Activated CD4-positive, CD25-positive, alpha-beta regulatory T cell treated with anti-CD3 and anti-CD28 coated beads, Interleukin-2, amount 50 U/mL, for 72 hours (primary cell): ENCODE measurements at regions not wholly inside any gene's neighbourhood (a gene's known extent, or its start where the extent isn't known, plus 50 kb on each side); places are given as distances from the start of the nearest gene placed in this dataset.
"Not testable (repeated sequence)": the region's sequence is repeated elsewhere in the genome, so short reads cannot be mapped to it uniquely, and the experiment has no call there.

Experiments
- DNase-seq: peaks from one replicate; pipeline ENCODE4 v3.0.0; 2021

DNA sequence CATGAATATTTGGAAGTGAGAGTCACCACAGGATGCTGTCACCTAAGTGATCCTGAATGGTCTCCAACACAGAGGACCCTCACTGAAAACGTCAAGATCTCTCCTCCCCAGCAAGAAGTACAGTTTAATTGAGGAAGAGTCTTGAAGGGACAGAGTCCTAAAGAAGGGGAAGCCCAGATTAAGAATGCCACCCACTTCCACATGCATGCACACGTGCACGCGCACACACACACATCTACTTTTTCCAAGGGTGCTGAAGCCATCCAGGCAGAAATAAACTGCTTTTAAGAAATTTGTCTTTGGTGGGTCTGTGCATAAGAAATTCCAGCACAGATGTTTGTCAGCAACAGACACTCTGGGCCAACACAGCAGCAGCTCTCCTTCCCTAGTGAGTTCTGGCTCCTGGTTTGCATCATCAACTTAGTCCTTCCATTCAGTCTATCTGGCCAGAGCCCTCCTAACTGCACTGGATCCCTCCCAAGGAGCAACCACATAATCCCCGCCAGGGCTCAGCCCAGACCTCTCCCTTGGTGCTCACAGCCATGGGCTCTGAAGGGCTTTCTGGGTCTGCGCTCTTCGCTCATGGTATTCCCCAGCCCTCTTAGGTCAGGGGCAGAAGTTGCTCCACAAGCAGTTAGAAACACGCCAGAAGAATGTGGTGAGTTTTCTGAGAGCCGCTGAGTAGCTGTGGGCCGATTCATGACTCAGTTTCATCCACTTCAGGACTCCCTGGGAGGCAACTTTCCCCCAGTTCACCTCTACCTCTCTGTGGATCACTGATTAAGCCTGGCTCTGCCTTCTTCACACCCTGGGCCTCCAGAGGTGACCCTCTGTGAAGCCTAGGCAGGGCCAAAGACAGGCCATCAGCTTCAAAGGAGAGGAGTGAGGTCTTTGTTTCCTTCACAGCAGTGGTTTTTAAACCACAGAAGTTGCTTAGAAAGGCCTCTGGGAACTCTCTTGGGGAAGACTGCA, 132.6 kb upstream of the LIPC start:
- no peak for DNase-seq

DNA sequence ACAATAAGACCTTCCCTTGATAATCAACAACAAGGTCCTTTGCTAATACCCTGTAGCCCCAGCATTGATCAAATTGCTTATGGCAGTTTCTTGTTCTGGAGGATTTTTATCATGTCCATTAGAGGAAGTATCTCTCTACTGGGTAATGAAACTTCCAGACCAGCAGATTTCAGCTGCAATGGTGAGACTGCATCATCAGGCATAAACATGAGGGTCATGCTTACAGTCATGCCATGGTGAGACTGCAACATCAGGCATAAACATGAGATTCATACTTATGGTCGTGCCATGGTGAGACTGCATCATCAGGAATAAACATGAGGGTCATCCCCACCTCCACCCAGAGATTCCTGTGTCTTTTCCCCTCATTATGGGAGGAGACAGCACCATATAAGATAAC, 129.0 kb upstream of the LIPC start:
- DNase-seq: no peak

DNA sequence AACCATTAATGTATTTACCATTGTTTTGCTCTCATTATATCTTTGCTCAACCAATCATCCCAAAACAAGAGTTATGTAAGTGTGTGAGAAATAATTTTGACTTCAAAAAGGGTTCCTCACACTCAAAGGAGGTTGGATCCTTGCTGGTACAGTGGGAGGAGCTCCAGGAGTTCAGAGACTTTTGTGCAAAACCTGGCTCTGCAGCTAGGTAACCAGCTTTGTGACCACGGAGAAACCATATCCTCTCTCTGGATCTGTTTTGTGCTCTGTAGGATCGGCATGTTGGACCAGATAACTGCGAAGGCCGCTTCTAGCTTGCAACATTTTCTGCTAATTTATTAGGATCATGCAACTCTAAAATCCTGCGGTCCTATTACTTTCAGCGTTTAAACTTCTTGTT, 128.6 kb upstream of the LIPC start:
- no peak for DNase-seq

DNA sequence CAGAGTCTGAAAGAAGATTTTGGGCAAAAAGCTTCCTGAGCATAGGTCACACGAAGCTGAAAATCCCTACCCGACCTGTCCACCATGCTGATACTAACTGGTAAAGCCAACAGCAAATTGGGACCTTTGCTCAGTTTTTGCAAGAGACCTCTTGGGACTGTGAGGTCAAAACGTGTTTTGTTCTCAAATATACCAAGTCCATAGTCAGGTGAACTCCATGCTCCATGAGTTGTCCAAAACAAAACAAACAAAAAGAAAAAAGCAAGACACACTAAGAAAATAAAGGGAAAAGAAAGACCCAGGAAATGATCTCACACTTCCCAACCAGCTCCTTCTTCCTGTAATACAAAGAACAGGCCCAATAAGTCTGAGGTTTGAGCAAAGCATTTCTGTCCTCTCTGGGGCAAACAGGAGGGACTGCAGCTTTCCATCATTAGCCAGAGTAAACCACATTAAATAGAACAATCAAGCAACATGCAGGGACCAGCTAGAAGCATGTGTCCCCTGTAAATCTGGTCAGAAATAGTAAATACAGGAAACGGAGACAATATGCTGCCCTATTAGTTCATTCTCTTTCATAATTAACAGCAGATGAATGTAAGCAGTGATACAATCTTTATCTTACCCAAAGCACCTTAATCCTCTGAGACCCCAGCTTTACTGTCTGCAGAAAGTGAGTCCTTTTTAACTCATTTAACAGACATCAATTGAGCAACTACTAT, 125.0 kb upstream of the LIPC start:
- no peak for DNase-seq

DNA sequence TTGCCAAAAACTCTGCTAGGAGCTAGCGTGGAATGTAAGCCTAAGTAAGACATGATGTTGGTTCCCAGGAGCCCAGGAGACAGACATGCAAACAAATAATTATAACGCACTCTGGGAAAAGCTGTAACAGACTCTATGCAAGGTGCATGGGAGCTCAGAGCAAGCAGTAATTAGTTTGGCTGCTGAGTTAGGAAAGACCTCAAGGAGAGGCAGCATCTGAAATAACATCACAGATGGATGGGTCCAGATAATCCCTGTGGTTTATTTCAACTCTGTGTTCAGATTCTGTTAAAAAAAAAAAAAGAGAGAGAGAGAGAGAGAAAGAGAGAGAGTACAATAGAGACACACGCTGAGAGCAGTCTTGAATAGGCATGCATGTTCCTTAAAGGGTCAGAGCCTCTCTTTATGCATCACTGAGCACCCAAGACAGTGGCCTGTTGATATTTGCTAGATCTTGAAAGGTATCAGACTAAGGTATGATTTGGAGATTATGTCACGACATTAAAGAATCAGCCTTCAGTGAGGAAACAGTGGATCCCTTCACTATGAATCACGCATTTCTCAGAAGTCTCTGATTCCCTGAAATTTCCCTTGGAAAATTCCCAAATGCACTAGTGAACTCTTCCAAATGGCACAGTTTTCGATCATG, 124.4 kb upstream of the LIPC start:
- DNase-seq: no peak

DNA sequence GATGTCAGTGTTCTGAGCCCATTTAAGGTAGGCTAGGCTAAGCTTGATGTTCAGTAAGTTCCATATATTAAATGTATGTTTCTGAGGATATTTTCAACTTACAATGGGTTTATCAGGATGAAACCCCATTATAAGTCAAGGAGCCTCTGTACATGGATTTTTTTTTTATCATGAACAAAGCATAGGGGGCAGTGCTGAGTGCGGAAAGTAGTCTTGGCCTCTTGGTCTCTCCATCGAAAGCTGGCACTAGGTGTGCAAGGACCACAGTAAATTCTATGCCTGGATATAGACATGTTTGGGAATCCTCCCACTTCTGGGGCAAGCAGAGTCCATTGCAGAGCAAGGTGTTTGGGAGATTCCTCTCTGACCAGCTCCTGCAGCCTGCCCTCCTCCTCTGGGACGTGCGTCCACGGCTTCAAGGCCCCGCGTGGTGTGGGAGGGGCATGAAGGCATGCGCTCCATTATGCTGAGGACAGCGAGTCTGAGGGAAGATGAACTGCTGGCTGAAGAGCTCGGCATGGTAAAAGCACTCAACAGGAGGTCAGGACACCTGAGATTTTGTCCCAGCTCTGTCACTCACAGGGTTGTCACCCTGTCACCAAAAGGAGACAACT, 122.9 kb upstream of the LIPC start:
- DNase-seq: no peak

DNA sequence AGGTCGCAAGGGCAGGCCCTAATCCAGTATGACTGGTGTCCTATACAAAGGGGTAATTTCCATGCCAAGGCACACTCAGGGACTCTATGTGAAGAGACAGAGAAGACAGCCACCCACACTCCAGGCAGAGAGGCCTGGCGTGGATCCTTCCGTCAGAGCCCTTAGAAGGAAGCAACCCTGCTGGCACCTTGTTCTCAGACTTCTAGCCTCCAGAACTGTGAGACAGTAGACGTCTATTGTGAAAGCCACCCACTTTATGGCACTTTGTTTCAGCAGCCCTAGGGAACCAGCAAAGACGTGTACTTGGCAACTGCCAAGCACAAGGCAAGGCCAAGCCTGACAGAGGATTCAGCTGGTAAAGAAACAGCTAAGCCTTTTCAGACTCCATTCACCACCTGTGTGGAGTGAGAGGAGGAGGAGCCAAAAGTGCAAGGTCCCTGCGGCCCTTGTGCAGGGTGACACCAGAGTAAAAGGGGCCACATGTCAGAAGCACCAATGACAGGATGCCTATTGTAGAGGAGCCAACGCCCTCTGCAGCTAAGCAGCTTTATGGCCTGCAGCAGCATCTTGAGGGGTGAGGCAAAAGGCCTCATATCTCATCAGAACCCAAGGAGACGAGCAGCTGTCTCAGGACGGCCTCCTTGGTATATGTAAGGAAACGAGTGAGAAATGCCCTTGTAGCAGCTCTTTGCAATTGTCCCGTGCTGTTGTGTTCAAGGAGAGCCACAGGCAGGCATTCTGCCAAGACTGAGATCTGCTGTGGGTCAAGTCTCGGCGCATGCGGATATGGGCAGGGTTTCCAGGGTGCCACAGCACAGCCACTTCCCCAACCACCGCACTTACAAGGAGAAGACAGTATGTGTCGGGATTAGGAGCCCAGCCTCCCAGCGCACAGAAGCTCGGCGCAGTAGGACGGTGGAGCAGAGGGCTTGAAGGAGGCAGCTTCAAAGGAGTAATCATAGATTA, 121.5 kb upstream of the LIPC start:
- no peak for DNase-seq

DNA sequence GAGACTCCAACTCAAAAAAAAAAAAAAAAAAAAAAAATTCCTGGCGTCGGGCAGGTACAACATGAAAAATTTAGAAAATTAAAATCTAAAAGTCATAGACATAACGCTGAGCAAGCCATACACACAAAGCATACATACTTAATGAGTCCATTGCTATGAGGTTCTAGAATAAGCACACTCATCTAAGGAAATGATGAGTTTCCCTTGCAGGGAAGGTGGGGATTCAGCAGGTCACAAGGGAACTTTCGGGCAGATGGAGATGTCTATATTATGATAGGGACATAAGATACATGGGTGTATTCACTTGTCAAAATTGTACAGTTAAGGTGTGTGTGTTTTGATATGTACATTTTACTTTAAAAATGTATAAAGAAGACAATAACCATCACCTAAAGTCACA, 120.2 kb upstream of the LIPC start:
- DNase-seq: no peak

DNA sequence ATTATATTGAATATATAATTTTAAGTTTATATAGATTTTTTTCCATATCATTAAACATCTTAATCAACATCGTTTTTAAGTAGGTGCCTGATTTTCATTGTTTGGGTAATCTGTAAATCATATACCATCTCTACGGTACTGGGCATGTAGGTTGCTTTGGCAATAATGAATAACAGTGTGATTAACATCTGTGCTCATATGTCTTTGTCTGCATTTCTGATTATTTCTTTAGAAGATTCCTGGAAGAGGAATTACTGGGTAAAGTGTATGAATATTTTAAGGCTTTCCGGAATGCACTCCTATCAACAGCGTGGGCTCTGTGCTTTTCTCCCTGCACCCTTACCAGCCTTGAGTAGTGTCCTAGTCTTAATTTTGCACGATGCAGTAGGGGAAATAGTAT, 119.8 kb upstream of the LIPC start:
- DNase-seq: no peak

DNA sequence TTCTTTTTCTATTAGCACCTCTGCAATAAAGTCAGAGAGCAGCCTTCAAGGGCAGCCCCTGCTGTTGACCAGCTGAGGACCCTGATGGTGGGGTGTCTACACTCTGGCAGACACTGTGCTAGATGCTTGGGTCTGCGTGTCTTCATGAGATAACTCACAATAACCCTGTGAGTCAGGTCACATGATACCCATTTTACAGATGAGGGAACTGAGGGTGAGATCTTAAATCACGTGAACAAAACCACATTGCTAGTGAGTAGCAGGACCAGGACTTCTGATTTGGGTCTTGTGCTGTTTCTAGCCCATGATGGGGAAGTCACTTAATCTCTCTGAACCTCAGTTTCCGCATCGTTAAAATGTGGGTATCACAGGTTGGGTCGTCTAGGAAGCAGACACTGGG, 118.5 kb upstream of the LIPC start:
- DNase-seq: no peak

DNA sequence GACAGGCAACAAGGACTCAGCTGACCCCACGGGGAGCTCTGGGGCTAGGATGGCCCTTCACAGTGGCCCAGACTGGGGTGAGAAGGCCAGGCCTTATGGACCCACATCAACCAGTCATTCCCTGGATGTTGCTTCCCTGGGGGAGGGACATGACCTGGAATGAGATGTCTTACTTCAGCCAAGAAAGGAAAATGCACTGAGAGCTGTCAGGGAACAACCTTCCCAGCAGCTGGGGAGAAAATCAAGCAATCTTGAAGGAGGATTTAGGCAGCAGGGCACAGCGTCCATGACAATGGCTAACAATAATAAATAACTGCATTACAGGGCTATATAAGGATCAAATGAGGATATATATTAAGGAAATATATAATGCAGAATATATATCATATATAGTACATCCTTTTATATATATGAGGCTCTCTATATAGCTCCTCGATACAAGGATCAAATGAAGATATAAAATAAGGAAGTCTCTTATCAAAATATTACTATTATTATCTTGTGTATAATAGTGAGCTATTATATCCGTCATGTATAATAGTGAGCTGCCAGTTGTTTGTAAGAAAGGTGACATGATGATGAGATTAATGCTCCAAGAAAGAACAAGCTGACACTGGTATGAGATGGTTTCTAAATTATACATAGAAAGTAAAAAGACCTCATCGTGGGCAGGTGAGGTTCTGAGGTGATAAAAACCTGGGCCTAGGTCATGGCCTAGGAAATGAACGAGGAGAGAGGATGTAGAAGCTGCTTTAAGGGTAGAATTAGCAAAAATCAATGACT, 117.8 kb upstream of the LIPC start:
- no peak for DNase-seq

DNA sequence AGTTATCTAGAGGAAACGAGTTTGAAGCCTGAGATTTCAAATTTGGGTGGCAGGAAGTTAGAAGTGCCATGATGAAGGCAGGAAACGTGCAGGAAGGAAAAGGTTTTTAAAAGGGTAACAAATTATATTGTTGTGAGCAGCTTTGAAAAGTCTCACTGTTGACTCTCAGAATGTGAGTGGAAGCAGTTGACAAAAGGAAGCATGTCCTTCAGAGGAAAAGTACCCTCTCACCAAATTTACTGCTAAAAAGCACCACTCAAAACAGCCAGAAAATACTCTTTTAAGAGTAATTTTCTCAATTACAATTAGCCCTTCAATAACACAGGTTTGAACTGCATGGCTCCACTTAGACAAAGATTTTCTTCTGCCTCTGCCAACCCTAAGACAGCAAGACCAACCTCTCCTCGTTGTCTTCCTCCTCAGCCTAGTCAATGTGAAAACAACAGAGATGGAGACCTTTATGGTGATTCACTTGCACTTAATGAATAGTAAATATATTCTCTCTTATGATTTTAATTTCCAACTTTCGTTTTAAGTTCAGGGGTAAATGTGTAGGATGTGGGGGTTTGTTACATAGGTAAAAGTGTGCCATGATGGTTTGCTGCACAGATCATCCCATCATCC, 117.1 kb upstream of the LIPC start:
- DNase-seq: no peak

DNA sequence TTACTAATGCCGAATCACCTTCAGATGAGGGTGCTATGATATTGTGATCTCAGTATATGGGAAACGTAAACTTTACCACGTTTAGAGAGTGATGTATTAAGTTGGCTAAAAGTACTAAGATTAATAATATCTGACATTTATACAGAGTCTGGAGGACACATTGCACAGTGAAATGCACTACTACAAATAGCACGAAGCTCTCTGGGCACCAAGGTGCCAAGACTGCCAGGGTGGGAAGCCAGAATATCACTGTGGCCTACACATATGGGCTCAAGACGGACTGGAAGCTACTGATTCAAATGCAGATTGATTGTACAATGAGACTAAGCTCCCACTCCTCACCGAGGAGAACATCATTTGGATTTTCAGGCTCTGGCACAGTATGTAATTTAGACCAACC, 113.3 kb upstream of the LIPC start:
- no peak for DNase-seq

DNA sequence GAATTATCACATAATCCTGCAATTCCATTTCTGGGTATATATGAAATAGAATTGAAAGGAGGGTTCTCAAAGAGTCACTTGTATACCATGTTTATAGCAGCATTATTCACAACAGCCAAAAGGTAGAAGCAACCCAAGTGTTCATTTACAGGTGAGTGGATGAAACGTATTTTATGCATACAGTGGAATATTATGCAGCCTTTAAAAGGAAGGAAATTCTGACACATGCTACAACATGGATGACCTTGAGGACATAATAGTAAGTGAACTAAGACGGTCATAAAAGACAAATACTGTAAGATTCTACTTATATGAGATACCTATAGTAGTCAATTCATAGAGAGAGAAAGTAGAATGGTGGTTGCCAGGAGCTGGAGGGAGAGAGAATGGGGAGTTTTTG, 110.8 kb upstream of the LIPC start:
- DNase-seq: no peak

DNA sequence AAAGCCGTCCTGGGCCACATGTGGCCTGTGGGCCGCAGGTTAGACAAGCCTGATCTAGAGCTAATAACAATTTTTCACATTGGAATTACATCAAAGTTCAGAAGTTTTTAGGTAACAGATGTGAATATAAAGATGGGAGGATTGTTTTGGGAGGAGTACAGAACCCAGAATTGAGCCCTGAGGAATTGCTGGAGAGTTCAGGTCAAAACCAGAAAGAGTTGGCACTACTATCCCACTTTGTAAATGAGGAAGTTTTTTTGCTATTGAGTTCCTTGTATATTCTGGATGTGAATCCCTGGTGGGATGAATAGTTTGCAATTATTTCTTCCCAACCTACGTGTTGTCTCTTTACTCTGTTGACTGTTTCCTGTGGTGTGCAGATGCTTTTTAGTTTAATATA, 109.5 kb upstream of the LIPC start:
- DNase-seq: no peak

DNA sequence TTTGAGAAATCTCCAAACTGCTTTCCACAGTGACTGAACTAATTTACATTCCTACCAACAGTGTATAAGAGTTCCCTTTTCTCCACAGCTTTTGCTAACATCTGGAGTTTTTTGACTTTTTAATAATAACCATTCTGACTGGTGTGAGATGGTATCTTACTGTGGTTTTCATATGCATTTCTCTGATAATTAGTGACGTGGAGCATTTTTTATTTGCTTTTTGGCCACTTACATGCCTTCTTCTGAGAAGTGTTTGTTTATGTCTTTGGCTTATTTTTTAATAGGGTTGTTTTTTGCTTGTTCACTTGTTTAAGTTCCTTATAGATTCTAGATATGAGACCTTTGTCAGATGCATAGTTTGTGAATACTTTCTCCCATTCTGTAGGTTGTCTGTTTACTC, 108.5 kb upstream of the LIPC start:
- not testable (repeated sequence) for DNase-seq

DNA sequence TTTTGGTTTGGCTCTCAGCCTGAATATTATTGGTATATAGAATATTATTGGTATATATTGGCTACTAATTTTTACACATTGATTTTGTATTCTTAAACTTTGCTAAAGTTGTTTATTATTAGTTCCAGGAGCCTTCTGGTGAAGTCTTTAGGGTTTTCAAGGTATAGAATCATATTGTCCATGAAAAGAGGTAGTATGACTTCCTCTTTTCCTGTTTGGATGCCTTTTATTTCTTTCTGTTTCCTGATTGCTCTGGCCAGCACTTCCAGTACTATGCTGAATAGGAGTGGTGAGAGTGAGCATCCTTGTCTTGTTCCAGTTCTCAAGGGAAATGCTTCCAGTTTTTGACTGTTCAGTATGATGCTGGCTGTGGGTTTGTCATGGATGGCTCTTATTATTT, 107.3 kb upstream of the LIPC start:
- no peak for DNase-seq

DNA sequence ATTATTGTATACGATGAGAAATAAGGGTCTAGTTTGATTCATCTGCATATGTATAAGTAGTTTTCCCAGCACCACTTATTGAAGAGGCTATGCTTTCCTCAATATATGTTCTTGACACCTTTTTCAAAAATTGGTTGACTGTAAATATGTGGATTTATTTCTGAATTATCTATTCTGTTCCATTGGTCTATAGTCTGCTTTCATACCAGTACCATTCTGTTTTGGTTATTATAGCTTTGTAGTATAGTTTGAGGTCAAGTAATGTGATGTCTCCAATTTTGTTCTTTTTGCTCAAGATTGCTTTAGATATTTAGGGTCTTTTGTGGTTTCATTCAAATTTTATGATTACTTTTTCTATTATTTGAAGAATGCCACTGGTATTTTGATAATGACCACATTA, 103.8 kb upstream of the LIPC start:
- DNase-seq: no peak

DNA sequence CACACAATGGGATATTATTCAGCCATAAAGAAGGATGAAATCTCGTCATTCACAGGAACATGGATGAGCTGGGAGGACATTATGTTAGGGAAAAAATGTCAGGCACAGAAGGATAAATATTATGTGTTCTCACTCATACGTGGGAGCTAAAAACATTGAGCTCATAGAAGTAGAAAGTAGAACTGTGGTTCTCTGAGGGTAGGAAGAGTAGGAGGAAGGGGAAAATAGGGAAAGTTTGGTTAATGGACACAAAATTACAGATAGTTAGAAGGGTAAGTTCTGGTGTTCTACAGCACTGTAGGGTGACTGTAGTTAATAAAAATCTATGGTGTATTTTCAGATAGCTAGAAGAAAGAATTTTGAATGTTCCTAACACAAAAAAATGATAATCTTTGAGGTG, 102.6 kb upstream of the LIPC start:
- no peak for DNase-seq

DNA sequence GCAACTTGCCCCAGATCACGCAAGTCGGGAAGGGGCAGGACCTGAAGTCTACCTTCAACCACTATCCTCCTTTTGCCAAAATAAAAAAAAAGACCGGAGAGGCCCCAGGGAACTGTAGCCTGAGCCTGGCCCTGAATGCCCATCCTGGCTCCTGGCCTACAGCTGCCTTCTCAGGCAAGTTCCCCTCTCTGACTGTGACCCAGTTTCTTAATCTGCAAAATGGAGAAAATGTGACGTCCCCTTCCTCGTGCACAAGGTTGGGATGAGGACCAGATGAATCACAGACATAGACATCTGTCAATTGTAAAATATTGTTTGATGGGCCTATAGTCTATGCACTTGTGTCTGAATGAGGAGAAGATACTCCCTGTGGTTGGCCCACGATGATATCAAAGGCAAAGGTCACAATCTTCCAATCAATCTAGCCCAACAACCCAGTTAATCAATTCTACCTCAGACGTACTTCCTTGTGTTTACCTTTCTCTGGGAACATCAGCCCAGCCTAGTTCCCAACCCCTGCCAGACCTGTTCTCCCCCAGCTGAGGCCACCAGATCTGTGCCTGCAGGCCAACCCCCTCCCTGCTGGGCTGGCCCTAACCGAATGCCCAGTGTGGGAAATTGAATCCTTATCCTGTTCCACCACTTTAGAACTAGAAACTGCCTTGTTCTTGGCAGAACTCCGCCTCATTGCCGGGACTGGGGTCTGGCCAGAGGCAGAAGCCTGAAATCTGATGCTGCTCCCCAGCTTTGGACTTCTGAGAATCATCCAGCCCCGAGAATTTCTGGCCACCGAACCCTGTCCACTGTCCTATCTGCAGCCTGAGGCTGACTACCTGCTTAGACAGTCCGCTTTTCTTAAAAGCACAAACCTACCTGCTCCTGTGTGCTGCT, 101.8 kb upstream of the LIPC start:
- no peak for DNase-seq
